GM12875 (cell line): ENCODE measurements at regions not wholly inside any gene's neighbourhood (a gene's known extent, or its start where the extent isn't known, plus 50 kb on each side); places are given as distances from the start of the nearest gene placed in this dataset.

Source experiments
- H3K4me3 ChIP-seq: one replicate; pipeline ENCODE4 v1.5.1; 2011; ENCODE audit warnings: low read depth, low read length, control low read depth
- CTCF ChIP-seq: IDR thresholded peaks from 2 replicates; pipeline ENCODE4 v1.5.1; 2011; ENCODE audit warnings: low read depth, mild to moderate bottlenecking, control low read depth, inconsistent platforms, low read length, moderate library complexity, borderline replicate concordance; ENCODE audit not compliant: insufficient read depth

GRCh38 chr14:89504091-89504490 lies 87.1 kb upstream of the FOXN3 start:
- H3K4me3 ChIP-seq: no peak overlapping the region
- no peak for TF ChIP-seq CTCF

- TF ChIP-seq CTCF: no peak
- H3K4me3 ChIP-seq: no peak overlapping the region
These were observed 86.5 kb upstream of the FOXN3 start for GRCh38 chr14:89503431-89503996.

GRCh38 chr14:89502966-89503365 lies 85.9 kb upstream of the FOXN3 start:
- no peak overlapping the region for H3K4me3 ChIP-seq
- no peak for TF ChIP-seq CTCF

- H3K4me3 ChIP-seq: no peak overlapping the region
- no peak for TF ChIP-seq CTCF
These were observed 84.3 kb upstream of the FOXN3 start for GRCh38 chr14:89501381-89501780.

- TF ChIP-seq CTCF: no peak
- H3K4me3 ChIP-seq: no peak overlapping the region
These were observed 83.3 kb upstream of the FOXN3 start for GRCh38 chr14:89500303-89500702.

GRCh38 chr14:89498878-89499277 lies 81.8 kb upstream of the FOXN3 start:
- no peak for TF ChIP-seq CTCF
- H3K4me3 ChIP-seq: no peak overlapping the region

GRCh38 chr14:89495718-89496117 lies 78.7 kb upstream of the FOXN3 start:
- H3K4me3 ChIP-seq: no peak overlapping the region
- TF ChIP-seq CTCF: no peak
